ENCODE measurements at regions not wholly inside any gene's neighbourhood (a gene's known extent, or its start where the extent isn't known, plus 50 kb on each side); places are given as distances from the start of the nearest gene placed in this dataset.

- H3K36me3 ChIP-seq (replicated peaks; ENCODE audit: insufficient read depth, low read depth), result no peaks in the 10 kb centered on the region
- H3K4me1 ChIP-seq (ENCODE audit: insufficient read depth), result no peaks in the 10 kb centered on the region
- no peaks in the 10 kb centered on the region for H4K20me1 ChIP-seq (ENCODE audit: insufficient read depth, poor library complexity, severe bottlenecking)
- peak; percentile 19 for DNase-seq (ENCODE audit: low spot score)
- no peak overlapping the region for H2AFZ ChIP-seq
- no peak overlapping the region for H3K4me3 ChIP-seq
- 25% methylated on average over 1 of the region's 1 CpG for WGBS (ENCODE audit: low lambda C conversion rate, missing lambda C conversion rate)
- H3K27ac ChIP-seq, result peak overlapping the region; percentile 8
- no peaks in the 10 kb centered on the region for H3K27me3 ChIP-seq
- H3K4me2 ChIP-seq, result no peak overlapping the region
- H3K79me2 ChIP-seq, result no peaks in the 10 kb centered on the region
- no peak for TF ChIP-seq EZH2phosphoT487 (IDR thresholded peaks at IDR 0.05; ENCODE audit: low read depth, severe bottlenecking, unreplicated experiment)
- no peak for TF ChIP-seq EZH2 (IDR thresholded peaks at IDR 0.05; ENCODE audit: borderline replicate concordance)
- TF ChIP-seq CTCF (IDR thresholded peaks at IDR 0.05; ENCODE audit: poor library complexity), result no peak
- H3K9me3 ChIP-seq (ENCODE audit: low read depth), result no peaks in the 10 kb centered on the region
- H3K9me2 ChIP-seq (replicated peaks; ENCODE audit: insufficient read depth), result no peaks in the 10 kb centered on the region
These were observed 457.5 kb upstream of the ALCAM start for GRCh38 chr3:104909198-104909597.

GRCh38 chr3:104909721-104910120, 457.0 kb upstream of the ALCAM start:
- H3K4me2 ChIP-seq, result no peak overlapping the region

GRCh38 chr3:104911376-104911775, 455.3 kb upstream of the ALCAM start:
- no peak for DNase-seq (ENCODE audit: low spot score)
- no peaks in the 10 kb centered on the region for H3K9me2 ChIP-seq (replicated peaks; ENCODE audit: insufficient read depth)
- H3K4me2 ChIP-seq, result no peak overlapping the region
- no peak overlapping the region for H3K27ac ChIP-seq
- 44% methylated on average over 1 of the region's 1 CpG for WGBS (ENCODE audit: low lambda C conversion rate, missing lambda C conversion rate)
- TF ChIP-seq EZH2phosphoT487 (IDR thresholded peaks at IDR 0.05; ENCODE audit: low read depth, severe bottlenecking, unreplicated experiment), result no peak
- no peak for TF ChIP-seq CTCF (IDR thresholded peaks at IDR 0.05; ENCODE audit: poor library complexity)
- H3K4me3 ChIP-seq, result no peak overlapping the region
- no peaks in the 10 kb centered on the region for H4K20me1 ChIP-seq (ENCODE audit: insufficient read depth, poor library complexity, severe bottlenecking)
- no peaks in the 10 kb centered on the region for H3K4me1 ChIP-seq (ENCODE audit: insufficient read depth)
- H3K79me2 ChIP-seq, result no peaks in the 10 kb centered on the region
- no peaks in the 10 kb centered on the region for H3K27me3 ChIP-seq
- no peaks in the 10 kb centered on the region for H3K9me3 ChIP-seq (ENCODE audit: low read depth)
- no peaks in the 10 kb centered on the region for H3K36me3 ChIP-seq (replicated peaks; ENCODE audit: insufficient read depth, low read depth)
- no peak overlapping the region for H2AFZ ChIP-seq

More at GRCh38 chr3:104909721-104910120, 457.0 kb upstream of the ALCAM start:
- Histone ChIP-seq H4K20me1 (ENCODE audit: insufficient read depth, poor library complexity, severe bottlenecking) (no peaks in the 10 kb centered on the region), H3K79me2 (no peaks in the 10 kb centered on the region), H2AFZ (no peak overlapping the region), H3K27me3 (no peaks in the 10 kb centered on the region), H3K27ac (no peak overlapping the region), H3K9me3 (ENCODE audit: low read depth) (no peaks in the 10 kb centered on the region), H3K9me2 (replicated peaks; ENCODE audit: insufficient read depth) (no peaks in the 10 kb centered on the region), H3K36me3 (replicated peaks; ENCODE audit: insufficient read depth, low read depth) (no peaks in the 10 kb centered on the region), H3K4me1 (ENCODE audit: insufficient read depth) (no peaks in the 10 kb centered on the region), H3K4me3 (no peak overlapping the region)
- DNase-seq (ENCODE audit: low spot score), result no peak
- no peak for TF ChIP-seq EZH2phosphoT487 (IDR thresholded peaks at IDR 0.05; ENCODE audit: low read depth, severe bottlenecking, unreplicated experiment)
- no peak for TF ChIP-seq CTCF (IDR thresholded peaks at IDR 0.05; ENCODE audit: poor library complexity)
- TF ChIP-seq EZH2 (IDR thresholded peaks at IDR 0.05; ENCODE audit: borderline replicate concordance), result no peak
- 87% methylated on average over 4 of the region's 4 CpGs for WGBS (ENCODE audit: low lambda C conversion rate, missing lambda C conversion rate)

- Histone ChIP-seq H2AFZ (no peak overlapping the region), H3K79me2 (no peaks in the 10 kb centered on the region), H3K9me2 (replicated peaks; ENCODE audit: insufficient read depth) (no peaks in the 10 kb centered on the region), H4K20me1 (ENCODE audit: insufficient read depth, poor library complexity, severe bottlenecking) (no peaks in the 10 kb centered on the region), H3K4me3 (no peak overlapping the region), H3K27ac (no peak overlapping the region), H3K36me3 (replicated peaks; ENCODE audit: insufficient read depth, low read depth) (no peaks in the 10 kb centered on the region), H3K4me1 (ENCODE audit: insufficient read depth) (no peaks in the 10 kb centered on the region), H3K27me3 (no peaks in the 10 kb centered on the region), H3K4me2 (peak overlapping the region; percentile 1), H3K9me3 (ENCODE audit: low read depth) (no peaks in the 10 kb centered on the region)
- no peak for DNase-seq (ENCODE audit: low spot score)
- TF ChIP-seq EZH2 (IDR thresholded peaks at IDR 0.05; ENCODE audit: borderline replicate concordance) (no peak), CTCF (IDR thresholded peaks at IDR 0.05; ENCODE audit: poor library complexity) (no peak), EZH2phosphoT487 (IDR thresholded peaks at IDR 0.05; ENCODE audit: low read depth, severe bottlenecking, unreplicated experiment) (no peak)
- WGBS (ENCODE audit: low lambda C conversion rate, missing lambda C conversion rate), result 22% methylated on average over 1 of the region's 1 CpG
These were observed 449.7 kb upstream of the ALCAM start for GRCh38 chr3:104916971-104917370.
